Stomach (tissue), 8 donors: ENCODE measurements at regions not wholly inside any gene's neighbourhood (a gene's known extent, or its start where the extent isn't known, plus 50 kb on each side); places are given as distances from the start of the nearest gene placed in this dataset.

ENCODE experiments used
- DNase-seq, 2 donors: peaks; one replicate each; pipeline versions ENCODE4 v3.0.0 to v3.0.0-alpha.2; 2013 to 2019
- H3K27ac ChIP-seq, 5 donors: fragments of 200-600 bp in 4 of 5; sonication (generic) in 4 of 5; one replicate each; pipeline ENCODE4 v1.5.1; 2013 to 2019; ENCODE audit warnings: mild to moderate bottlenecking in 1 of 5, moderate library complexity in 1 of 5
- H3K27me3 ChIP-seq, 3 donors: fragments of 200-600 bp; sonication (generic); one replicate each; pipeline ENCODE4 v1.5.1; 2017 to 2019; ENCODE audit warnings: mixed run types in 1 of 3
- H3K36me3 ChIP-seq, 4 donors: fragments of 200-600 bp; sonication (generic); 1 replicate in 3 of 4; 2 replicates in 1 of 4; pipeline ENCODE4 v1.5.1; 2016 to 2019
- H3K4me1 ChIP-seq, 4 donors: fragments of 200-600 bp; sonication (generic); one replicate each; pipeline ENCODE4 v1.5.1; 2016 to 2019
- H3K4me3 ChIP-seq, 4 donors: fragments of 200-600 bp; sonication (generic) in 3 of 4; one replicate each; pipeline ENCODE4 v1.5.1; 2016 to 2019; ENCODE audit warnings: mild to moderate bottlenecking in 1 of 4
- H3K9me3 ChIP-seq, 4 donors: fragments of 200-600 bp; sonication (generic); one replicate each; pipeline ENCODE4 v1.5.1; 2016 to 2019
- CTCF ChIP-seq, 7 experiments: fragments of 450-650 bp in 4 of 7; fragments of 200-600 bp in 3 of 7; sonication (generic) in 3 of 7; IDR thresholded peaks; one replicate each; pipeline ENCODE4 v1.5.1; 2016 to 2019; ENCODE audit warnings: antibody characterized with exemption in 7 of 7, control low read depth in 2 of 7, mild to moderate bottlenecking in 1 of 7
- EP300 ChIP-seq: sonication (generic); formaldehyde crosslinking; IDR thresholded peaks from one replicate; pipeline ENCODE4 v1.6.1; 2017; ENCODE audit warnings: antibody characterized with exemption
- POLR2A ChIP-seq, 4 donors: fragments of 450-650 bp; IDR thresholded peaks; one replicate each; pipeline ENCODE4 v1.6.1; 2016; ENCODE audit warnings: antibody characterized with exemption in 4 of 4, control low read depth in 2 of 4, mild to moderate bottlenecking in 1 of 4, moderate library complexity in 1 of 4
- POLR2AphosphoS5 ChIP-seq, 3 donors: sonication (generic); formaldehyde crosslinking; IDR thresholded peaks; one replicate each; pipeline ENCODE4 v1.6.1; 2016; ENCODE audit warnings: antibody characterized with exemption in 3 of 3
- WGBS, 5 donors: extraction: QIAGEN DNeasy Blood & Tissue Kit in 3 of 5; methylation state at CpG; one replicate each; pipeline versions ENCODE4 v1.1.5 to v1.1.7; 2013 to 2018; 5-methylcytosine and 5-hydroxymethylcytosine counted together
- intact Hi-C: fragments of 100-400 bp; cut with DNase I; formaldehyde crosslinking; loops from one replicate; pipeline ENCODE4 v1.15.1; 2023; ENCODE audit warnings: low total_unique reads
- donor health status: healthy with polysubstance abuse.
- donor health status: Bipolar disorder and iron deficiency.
- donor health status: healthy.

- TF ChIP-seq POLR2A (IDR thresholded peaks at IDR 0.05) = no peak
- no peak for TF ChIP-seq CTCF (IDR thresholded peaks at IDR 0.05)
- no peak for TF ChIP-seq POLR2AphosphoS5 (IDR thresholded peaks at IDR 0.05)
- TF ChIP-seq EP300 = no peak
- Histone ChIP-seq H3K4me1 (no peaks in the 10 kb centered on the region), H3K27me3 (peaks cover 0 to 25% (median 0%) of the 10 kb centered on the region in 3 donors), H3K9me3 (peaks cover 0 to 3% (median 0%) of the 10 kb centered on the region in 4 donors), H3K36me3 (no peaks in the 10 kb centered on the region), H3K4me3 (no peak overlapping the region), H3K27ac (no peak overlapping the region)
- DNase-seq = no peak
- intact Hi-C loops = no loop called here
- WGBS, 5 donors = 88 to 95% (median 91%) methylated on average over 4 of the region's 4 CpGs
Measured at GRCh38 chr10:71058308-71058707, 154.1 kb upstream of the UNC5B start.

- 68 to 85% (median 81%) methylated on average over 7 to 12 of the region's 12 CpGs for WGBS, 5 donors
- TF ChIP-seq POLR2A (IDR thresholded peaks at IDR 0.05) (no peak), POLR2AphosphoS5 (IDR thresholded peaks at IDR 0.05) (no peak), EP300 (no peak), CTCF (IDR thresholded peaks at IDR 0.05) (no peak)
- intact Hi-C loops = no loop called here
- H3K36me3 ChIP-seq = no peaks in the 10 kb centered on the region
- H3K4me3 ChIP-seq = no peak overlapping the region
- no peaks in the 10 kb centered on the region for H3K4me1 ChIP-seq
- H3K27ac ChIP-seq = no peak overlapping the region
- peaks cover 0 to 21% (median 0%) of the 10 kb centered on the region in 3 donors for H3K27me3 ChIP-seq
- no peak for DNase-seq
- peaks cover 0 to 3% (median 0%) of the 10 kb centered on the region in 4 donors for H3K9me3 ChIP-seq
Measured at GRCh38 chr10:71059054-71059818, 153.1 kb upstream of the UNC5B start.

- peaks cover 0 to 21% (median 0%) of the 10 kb centered on the region in 3 donors for H3K27me3 ChIP-seq
- H3K9me3 ChIP-seq = peaks cover 0 to 2% (median 0%) of the 10 kb centered on the region in 4 donors
- WGBS, 5 donors = 58 to 86% (median 74%) methylated on average over 4 to 16 of the region's 16 CpGs
- H3K27ac ChIP-seq = no peak overlapping the region
- no peaks in the 10 kb centered on the region for H3K36me3 ChIP-seq
- no peak for TF ChIP-seq CTCF (IDR thresholded peaks at IDR 0.05)
- no peak for TF ChIP-seq EP300
- no peak for TF ChIP-seq POLR2A (IDR thresholded peaks at IDR 0.05)
- TF ChIP-seq POLR2AphosphoS5 (IDR thresholded peaks at IDR 0.05) = no peak
- no peak for DNase-seq
- H3K4me3 ChIP-seq = no peak overlapping the region
- no peaks in the 10 kb centered on the region for H3K4me1 ChIP-seq
- intact Hi-C loops = no loop called here
Measured at GRCh38 chr10:71059943-71060342, 152.4 kb upstream of the UNC5B start.

- H3K36me3 ChIP-seq = no peaks in the 10 kb centered on the region
- no peak overlapping the region for H3K4me3 ChIP-seq
- no peak for DNase-seq
- H3K27me3 ChIP-seq = peaks cover 0 to 21% (median 0%) of the 10 kb centered on the region in 3 donors
- WGBS, 5 donors = 52 to 69% (median 58%) methylated on average over 12 of the region's 12 CpGs
- H3K9me3 ChIP-seq = no peaks in the 10 kb centered on the region
- H3K4me1 ChIP-seq = no peaks in the 10 kb centered on the region
- no peak overlapping the region for H3K27ac ChIP-seq
- intact Hi-C loops = no loop called here
- TF ChIP-seq POLR2A (IDR thresholded peaks at IDR 0.05) (no peak), POLR2AphosphoS5 (IDR thresholded peaks at IDR 0.05) (no peak), CTCF (IDR thresholded peaks at IDR 0.05) (no peak), EP300 (no peak)
Measured at GRCh38 chr10:71060476-71061426, 151.6 kb upstream of the UNC5B start.
